ENCODE measurements at regions not wholly inside any gene's neighbourhood (a gene's known extent, or its start where the extent isn't known, plus 50 kb on each side); places are given as distances from the start of the nearest gene placed in this dataset.
"Not testable (repeated sequence)": the region's sequence is repeated elsewhere in the genome, so short reads cannot be mapped to it uniquely, and the experiment has no call there.

GRCh38 chr3:107913701-107914100, 177.1 kb downstream of the CD47 start:
- H3K36me3 ChIP-seq (ENCODE audit: control insufficient read depth, insufficient read depth, low read length), result no peaks in the 10 kb centered on the region
- no peaks in the 10 kb centered on the region for H3K27me3 ChIP-seq (ENCODE audit: control insufficient read depth, insufficient read depth, low read length)
- H3K4me3 ChIP-seq (ENCODE audit: low read depth, low read length), result no peak overlapping the region
- no peaks in the 10 kb centered on the region for H3K4me1 ChIP-seq (ENCODE audit: control insufficient read depth, insufficient read depth, low read length)
- no peak overlapping the region for H3K27ac ChIP-seq (ENCODE audit: low read depth, low read length)
- no peak for DNase-seq (ENCODE audit: low read depth in 4 of 6, low spot score in 6 of 6)
- no peaks in the 10 kb centered on the region for H3K9me3 ChIP-seq (ENCODE audit: control insufficient read depth, insufficient read depth, low read length)

- no peak for DNase-seq (ENCODE audit: low read depth in 4 of 6, low spot score in 6 of 6)
- no peaks in the 10 kb centered on the region for H3K4me1 ChIP-seq (ENCODE audit: control insufficient read depth, insufficient read depth, low read length)
- WGBS (ENCODE audit: insufficient coverage), result 100% methylated on average over 1 of the region's 3 CpGs
- no peaks in the 10 kb centered on the region for H3K9me3 ChIP-seq (ENCODE audit: control insufficient read depth, insufficient read depth, low read length)
- no peaks in the 10 kb centered on the region for H3K27me3 ChIP-seq (ENCODE audit: control insufficient read depth, insufficient read depth, low read length)
- H3K4me3 ChIP-seq (ENCODE audit: low read depth, low read length), result no peak overlapping the region
- no peak overlapping the region for H3K27ac ChIP-seq (ENCODE audit: low read depth, low read length)
- no peaks in the 10 kb centered on the region for H3K36me3 ChIP-seq (ENCODE audit: control insufficient read depth, insufficient read depth, low read length)
Measured at GRCh38 chr3:107911337-107912000, 179.4 kb downstream of the CD47 start.

GRCh38 chr3:107910713-107911259, 180.0 kb downstream of the CD47 start:
- no peak for DNase-seq (ENCODE audit: low read depth in 4 of 6, low spot score in 6 of 6)
- Histone ChIP-seq H3K27me3 (ENCODE audit: control insufficient read depth, insufficient read depth, low read length) (no peaks in the 10 kb centered on the region), H3K4me3 (ENCODE audit: low read depth, low read length) (no peak overlapping the region), H3K4me1 (ENCODE audit: control insufficient read depth, insufficient read depth, low read length) (no peaks in the 10 kb centered on the region), H3K27ac (ENCODE audit: low read depth, low read length) (no peak overlapping the region), H3K9me3 (ENCODE audit: control insufficient read depth, insufficient read depth, low read length) (no peaks in the 10 kb centered on the region), H3K36me3 (ENCODE audit: control insufficient read depth, insufficient read depth, low read length) (no peaks in the 10 kb centered on the region)
- 73% methylated on average over 3 of the region's 4 CpGs for WGBS (ENCODE audit: insufficient coverage)

GRCh38 chr3:107909583-107909982, 181.2 kb downstream of the CD47 start:
- H3K36me3 ChIP-seq (ENCODE audit: control insufficient read depth, insufficient read depth, low read length); DNase-seq (ENCODE audit: low read depth in 4 of 6, low spot score in 6 of 6); H3K27ac ChIP-seq (ENCODE audit: low read depth, low read length); H3K27me3 ChIP-seq (ENCODE audit: control insufficient read depth, insufficient read depth, low read length); H3K4me3 ChIP-seq (ENCODE audit: low read depth, low read length); H3K9me3 ChIP-seq (ENCODE audit: control insufficient read depth, insufficient read depth, low read length); H3K4me1 ChIP-seq (ENCODE audit: control insufficient read depth, insufficient read depth, low read length): not testable (repeated sequence)
- WGBS (ENCODE audit: insufficient coverage), result 100% methylated on average over 2 of the region's 3 CpGs

- no peaks in the 10 kb centered on the region for H3K27me3 ChIP-seq (ENCODE audit: control insufficient read depth, insufficient read depth, low read length)
- no peak for DNase-seq (ENCODE audit: low read depth in 4 of 6, low spot score in 6 of 6)
- H3K27ac ChIP-seq (ENCODE audit: low read depth, low read length), result no peak overlapping the region
- no peak overlapping the region for H3K4me3 ChIP-seq (ENCODE audit: low read depth, low read length)
- no peaks in the 10 kb centered on the region for H3K36me3 ChIP-seq (ENCODE audit: control insufficient read depth, insufficient read depth, low read length)
- H3K4me1 ChIP-seq (ENCODE audit: control insufficient read depth, insufficient read depth, low read length), result no peaks in the 10 kb centered on the region
- H3K9me3 ChIP-seq (ENCODE audit: control insufficient read depth, insufficient read depth, low read length), result no peaks in the 10 kb centered on the region
Measured at GRCh38 chr3:107907996-107908395, 182.8 kb downstream of the CD47 start.

- Histone ChIP-seq H3K36me3 (ENCODE audit: control insufficient read depth, insufficient read depth, low read length) (no peaks in the 10 kb centered on the region), H3K27ac (ENCODE audit: low read depth, low read length) (no peak overlapping the region), H3K4me1 (ENCODE audit: control insufficient read depth, insufficient read depth, low read length) (no peaks in the 10 kb centered on the region), H3K9me3 (ENCODE audit: control insufficient read depth, insufficient read depth, low read length) (no peaks in the 10 kb centered on the region), H3K4me3 (ENCODE audit: low read depth, low read length) (no peak overlapping the region), H3K27me3 (ENCODE audit: control insufficient read depth, insufficient read depth, low read length) (no peaks in the 10 kb centered on the region)
- WGBS (ENCODE audit: insufficient coverage), result 37% methylated on average over 4 of the region's 6 CpGs
- DNase-seq (ENCODE audit: low read depth in 4 of 6, low spot score in 6 of 6), result no peak
Measured at GRCh38 chr3:107904536-107905066, 186.2 kb downstream of the CD47 start.

GRCh38 chr3:107899990-107900651, 190.7 kb downstream of the CD47 start:
- no peaks in the 10 kb centered on the region for H3K9me3 ChIP-seq (ENCODE audit: control insufficient read depth, insufficient read depth, low read length)
- no CpG with 5 or more reads among the region's 4 CpGs for WGBS (ENCODE audit: insufficient coverage)
- H3K27me3 ChIP-seq (ENCODE audit: control insufficient read depth, insufficient read depth, low read length), result no peaks in the 10 kb centered on the region
- DNase-seq (ENCODE audit: low read depth in 4 of 6, low spot score in 6 of 6), result no peak
- H3K27ac ChIP-seq (ENCODE audit: low read depth, low read length), result no peak overlapping the region
- H3K4me3 ChIP-seq (ENCODE audit: low read depth, low read length), result no peak overlapping the region
- H3K4me1 ChIP-seq (ENCODE audit: control insufficient read depth, insufficient read depth, low read length), result no peaks in the 10 kb centered on the region
- no peaks in the 10 kb centered on the region for H3K36me3 ChIP-seq (ENCODE audit: control insufficient read depth, insufficient read depth, low read length)

- DNase-seq (ENCODE audit: low read depth in 4 of 6, low spot score in 6 of 6), result peak in 1 of 6 donors; percentile 57
- H3K4me3 ChIP-seq (ENCODE audit: low read depth, low read length), result no peak overlapping the region
- WGBS (ENCODE audit: insufficient coverage), result 65% methylated on average over 4 of the region's 4 CpGs
- H3K4me1 ChIP-seq (ENCODE audit: control insufficient read depth, insufficient read depth, low read length), result no peaks in the 10 kb centered on the region
- H3K36me3 ChIP-seq (ENCODE audit: control insufficient read depth, insufficient read depth, low read length), result no peaks in the 10 kb centered on the region
- no peaks in the 10 kb centered on the region for H3K27me3 ChIP-seq (ENCODE audit: control insufficient read depth, insufficient read depth, low read length)
- H3K27ac ChIP-seq (ENCODE audit: low read depth, low read length), result no peak overlapping the region
- H3K9me3 ChIP-seq (ENCODE audit: control insufficient read depth, insufficient read depth, low read length), result no peaks in the 10 kb centered on the region
Measured at GRCh38 chr3:107897471-107898061, 193.3 kb downstream of the CD47 start.

GRCh38 chr3:107894998-107895397, 195.8 kb downstream of the CD47 start:
- Histone ChIP-seq H3K4me3 (ENCODE audit: low read depth, low read length) (no peak overlapping the region), H3K27me3 (ENCODE audit: control insufficient read depth, insufficient read depth, low read length) (no peaks in the 10 kb centered on the region), H3K27ac (ENCODE audit: low read depth, low read length) (no peak overlapping the region), H3K36me3 (ENCODE audit: control insufficient read depth, insufficient read depth, low read length) (no peaks in the 10 kb centered on the region), H3K4me1 (ENCODE audit: control insufficient read depth, insufficient read depth, low read length) (no peaks in the 10 kb centered on the region), H3K9me3 (ENCODE audit: control insufficient read depth, insufficient read depth, low read length) (no peaks in the 10 kb centered on the region)
- DNase-seq (ENCODE audit: low read depth in 4 of 6, low spot score in 6 of 6), result no peak
- 100% methylated on average over 1 of the region's 4 CpGs for whole genome bisulfite sequencing (ENCODE audit: insufficient coverage)

Data from spinal cord (tissue), 9 donors.